ENCODE measurements at regions not wholly inside any gene's neighbourhood (a gene's known extent, or its start where the extent isn't known, plus 50 kb on each side); places are given as distances from the start of the nearest gene placed in this dataset.

- no peak for TF ChIP-seq CTCF (IDR thresholded peaks at IDR 0.05; ENCODE audit: low read depth, low read length)
- H3K4me3 ChIP-seq (replicated peaks in 1 of 2; ENCODE audit: low read depth in 2 of 2, low read length in 2 of 2) = no peak overlapping the region
- DNase-seq (ENCODE audit: low read depth in 2 of 2) = no peak
These were observed 52.6 kb upstream of the ITGA1 start for GRCh38 chr5:52735139-52735538.
